ENCODE measurements at regions not wholly inside any gene's neighbourhood (a gene's known extent, or its start where the extent isn't known, plus 50 kb on each side); places are given as distances from the start of the nearest gene placed in this dataset.
"Not testable (repeated sequence)": the region's sequence is repeated elsewhere in the genome, so short reads cannot be mapped to it uniquely, and the experiment has no call there.

DNA sequence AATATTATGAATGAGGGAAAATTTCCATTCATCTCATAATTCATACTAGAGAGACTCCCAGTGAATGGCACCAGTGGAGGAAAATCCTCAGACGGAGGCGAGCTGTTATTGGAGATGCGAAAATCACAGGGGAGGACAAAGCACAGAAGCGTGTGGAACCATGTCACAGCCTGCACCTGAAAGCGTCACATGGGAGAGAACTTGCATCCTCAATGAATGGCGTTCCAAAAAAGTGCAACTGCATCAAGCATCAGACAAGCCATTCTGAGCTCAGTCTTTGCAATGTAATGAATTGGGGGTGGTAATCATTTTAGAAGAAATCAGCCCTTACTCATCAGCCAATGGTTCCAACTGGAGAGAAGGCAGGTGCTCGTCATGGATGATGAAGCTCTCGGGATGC is 235.0 kb upstream of the NUPR2 start:
- H3K4me3 ChIP-seq; ATAC-seq; H3K36me3 ChIP-seq; H3K27ac ChIP-seq; intact Hi-C loops (cut with DNase I; ENCODE audit: low total_unique reads); H3K4me1 ChIP-seq; DNase-seq; H3K9me3 ChIP-seq; H3K27me3 ChIP-seq; in situ Hi-C loops (cut with MboI; ENCODE audit: low sequenced_read_pairs in 4 of 4): not testable (repeated sequence)

DNA sequence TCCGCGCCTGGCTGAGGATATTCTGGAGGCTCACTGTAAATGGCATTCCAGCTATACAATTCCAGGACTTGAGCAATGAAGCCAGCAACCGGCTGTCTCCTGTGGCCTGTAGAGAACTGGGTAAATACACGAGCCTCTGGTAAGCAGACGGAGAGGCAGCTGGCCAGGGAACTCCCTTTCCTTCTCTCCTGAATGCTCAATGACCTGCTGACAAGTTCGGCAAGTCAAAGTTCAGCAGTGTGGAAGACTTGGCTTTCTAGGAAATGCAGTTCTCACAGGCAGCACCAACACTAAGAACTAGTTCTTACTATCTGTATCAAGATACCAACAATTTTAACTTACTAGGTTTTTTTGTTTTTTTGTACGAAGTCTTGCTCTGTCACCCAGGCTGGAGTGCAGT is 232.1 kb upstream of the NUPR2 start:
- H3K27me3 ChIP-seq; ATAC-seq; H3K9me3 ChIP-seq; DNase-seq; H3K4me3 ChIP-seq; in situ Hi-C loops (cut with MboI; ENCODE audit: low sequenced_read_pairs in 4 of 4); H3K27ac ChIP-seq; intact Hi-C loops (cut with DNase I; ENCODE audit: low total_unique reads); H3K36me3 ChIP-seq; H3K4me1 ChIP-seq: not testable (repeated sequence)

DNA sequence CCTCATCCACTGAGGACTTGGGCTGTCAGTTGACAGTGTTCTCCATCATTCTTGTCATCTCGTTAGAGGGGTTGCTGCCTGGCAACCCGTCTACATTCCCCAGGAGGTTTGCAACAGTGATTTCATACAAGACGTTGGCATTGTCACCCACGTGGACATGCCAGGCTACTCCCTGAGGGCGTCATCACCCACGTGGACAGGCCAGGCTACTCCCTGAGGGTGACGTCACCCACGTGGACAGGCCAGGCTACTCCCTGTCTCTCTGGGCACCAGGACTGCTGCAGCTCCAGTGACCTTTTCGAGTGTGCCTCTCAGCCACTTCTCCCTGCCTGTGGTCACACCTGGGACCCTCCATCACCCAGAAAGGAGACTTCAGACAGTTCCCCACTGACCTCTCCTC is 212.1 kb upstream of the NUPR2 start:
- H3K4me3 ChIP-seq; H3K27me3 ChIP-seq; intact Hi-C loops (cut with DNase I; ENCODE audit: low total_unique reads); H3K4me1 ChIP-seq; ATAC-seq; H3K36me3 ChIP-seq; in situ Hi-C loops (cut with MboI; ENCODE audit: low sequenced_read_pairs in 4 of 4); DNase-seq; H3K9me3 ChIP-seq; H3K27ac ChIP-seq: not testable (repeated sequence)

DNA sequence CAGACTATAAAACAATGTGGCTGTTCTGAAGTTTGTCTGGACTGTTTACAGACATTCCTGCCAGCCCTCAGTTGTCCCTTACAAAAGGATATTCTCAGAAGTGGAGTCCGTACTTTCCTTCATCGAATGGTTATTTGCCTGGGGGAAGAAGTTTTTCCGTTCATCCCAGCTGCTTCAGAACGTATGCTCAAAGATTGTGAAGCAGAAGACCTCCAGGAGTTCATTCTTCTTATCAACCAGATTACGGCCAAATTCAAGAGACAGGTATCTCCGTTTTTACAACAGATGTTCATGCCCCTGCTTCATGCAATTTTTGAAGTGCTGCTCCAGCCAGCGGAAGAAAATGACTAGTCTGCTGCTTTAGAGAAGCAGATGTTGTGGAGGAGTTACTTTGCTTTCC is 174.3 kb upstream of the NUPR2 start:
- H3K9me3 ChIP-seq, result no peaks in the 10 kb centered on the region

DNA sequence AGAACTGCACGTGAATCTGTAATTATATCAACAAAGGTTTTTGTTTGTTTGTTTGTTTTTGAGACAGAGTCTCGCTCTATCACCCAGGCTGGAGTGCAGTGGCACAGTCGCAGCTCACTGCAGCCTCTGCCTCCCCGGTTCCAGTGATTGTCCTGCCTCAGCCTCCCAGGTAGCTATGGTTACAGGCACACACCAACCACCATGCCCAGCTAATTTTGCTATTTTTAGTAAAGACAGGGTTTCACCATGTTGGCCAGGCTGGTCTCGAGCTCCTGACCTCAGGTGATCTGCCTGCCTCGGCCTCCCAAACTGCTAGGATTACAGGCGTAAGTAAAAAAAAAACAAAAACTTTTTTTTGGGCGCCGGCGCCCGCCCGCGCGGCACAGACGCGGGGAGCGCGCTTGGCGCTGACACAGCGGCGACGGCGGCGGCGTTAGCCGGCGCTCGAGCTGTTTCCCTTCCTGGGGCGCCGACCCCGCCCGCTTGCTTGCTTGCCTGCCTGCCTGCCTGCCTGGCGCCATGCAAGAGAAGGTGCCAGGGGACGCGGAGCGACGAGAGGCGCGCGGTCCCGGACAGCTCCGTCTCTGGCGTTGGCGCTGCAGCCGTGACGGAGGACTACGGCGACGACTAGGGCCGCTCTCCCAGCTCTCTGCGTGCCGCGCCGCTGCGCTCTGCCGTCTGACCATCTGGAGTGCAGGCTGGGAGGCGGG is 171.4 kb upstream of the NUPR2 start:
- Histone ChIP-seq H3K27me3 (no peaks in the 10 kb centered on the region), H3K36me3 (no peaks in the 10 kb centered on the region), H3K9me3 (no peaks in the 10 kb centered on the region), H3K4me3 (peak overlapping the region; percentile 37 to 53 (median 49)), H3K4me1 (no peaks in the 10 kb centered on the region), H3K27ac (peak overlapping the region in 1 of 4 donors; percentile 25)
- peak in 1 of 2 donors; percentile 17 for DNase-seq
- TF ChIP-seq POLR2A (IDR thresholded peaks at IDR 0.05), result no peak
- TF ChIP-seq, protein P1, sequence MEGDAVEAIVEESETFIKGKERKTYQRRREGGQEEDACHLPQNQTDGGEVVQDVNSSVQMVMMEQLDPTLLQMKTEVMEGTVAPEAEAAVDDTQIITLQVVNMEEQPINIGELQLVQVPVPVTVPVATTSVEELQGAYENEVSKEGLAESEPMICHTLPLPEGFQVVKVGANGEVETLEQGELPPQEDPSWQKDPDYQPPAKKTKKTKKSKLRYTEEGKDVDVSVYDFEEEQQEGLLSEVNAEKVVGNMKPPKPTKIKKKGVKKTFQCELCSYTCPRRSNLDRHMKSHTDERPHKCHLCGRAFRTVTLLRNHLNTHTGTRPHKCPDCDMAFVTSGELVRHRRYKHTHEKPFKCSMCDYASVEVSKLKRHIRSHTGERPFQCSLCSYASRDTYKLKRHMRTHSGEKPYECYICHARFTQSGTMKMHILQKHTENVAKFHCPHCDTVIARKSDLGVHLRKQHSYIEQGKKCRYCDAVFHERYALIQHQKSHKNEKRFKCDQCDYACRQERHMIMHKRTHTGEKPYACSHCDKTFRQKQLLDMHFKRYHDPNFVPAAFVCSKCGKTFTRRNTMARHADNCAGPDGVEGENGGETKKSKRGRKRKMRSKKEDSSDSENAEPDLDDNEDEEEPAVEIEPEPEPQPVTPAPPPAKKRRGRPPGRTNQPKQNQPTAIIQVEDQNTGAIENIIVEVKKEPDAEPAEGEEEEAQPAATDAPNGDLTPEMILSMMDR (IDR thresholded peaks at IDR 0.05 in 4 of 5, conservative IDR thresholded peaks at IDR 0.05 in 1 of 5), result no peak
- peak; percentile 47 to 51 for ATAC-seq
- intact Hi-C loops (cut with DNase I; ENCODE audit: low total_unique reads), result no loop called here
- in situ Hi-C loops (cut with MboI; ENCODE audit: low sequenced_read_pairs in 4 of 4), result no loop called here

More for the DNA sequence above, 174.3 kb upstream of the NUPR2 start:
- Histone ChIP-seq H3K27ac (no peak overlapping the region), H3K4me3 (no peak overlapping the region), H3K27me3 (no peaks in the 10 kb centered on the region), H3K4me1 (no peaks in the 10 kb centered on the region), H3K36me3 (no peaks in the 10 kb centered on the region)
- TF ChIP-seq, protein P1 (IDR thresholded peaks at IDR 0.05 in 4 of 5, conservative IDR thresholded peaks at IDR 0.05 in 1 of 5), result no peak
- no peak for TF ChIP-seq POLR2A (IDR thresholded peaks at IDR 0.05)
- DNase-seq, result no peak
- in situ Hi-C loops (cut with MboI; ENCODE audit: low sequenced_read_pairs in 4 of 4) (no loop called here), intact Hi-C loops (cut with DNase I; ENCODE audit: low total_unique reads) (no loop called here)
- no peak for ATAC-seq

DNA sequence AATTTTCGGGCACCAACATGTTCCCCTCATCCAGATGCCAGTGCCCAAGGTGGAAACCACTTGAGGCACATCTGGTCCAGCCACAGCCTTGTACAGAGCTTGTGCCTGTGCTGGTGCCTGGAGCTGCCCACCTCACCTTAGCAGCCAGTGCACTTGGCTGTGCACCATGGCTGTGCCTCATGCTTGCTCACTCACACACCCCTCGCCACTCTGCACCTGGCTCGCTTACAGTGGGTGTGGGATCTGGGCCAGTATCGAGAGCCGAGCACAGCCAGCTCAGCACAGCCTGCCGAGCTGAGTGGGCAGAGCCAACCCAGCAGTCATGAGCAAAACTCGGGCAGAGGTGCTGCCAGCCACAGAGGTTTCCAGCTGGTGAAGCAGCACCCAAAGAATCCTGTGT is 139.9 kb upstream of the NUPR2 start:
- H3K27me3 ChIP-seq, result no peaks in the 10 kb centered on the region
- in situ Hi-C loops (cut with MboI; ENCODE audit: low sequenced_read_pairs in 4 of 4) (no loop called here), intact Hi-C loops (cut with DNase I; ENCODE audit: low total_unique reads) (no loop called here)
- no peak overlapping the region for H3K4me3 ChIP-seq
- ATAC-seq (no peak), DNase-seq (no peak)
- H3K27ac ChIP-seq, result no peak overlapping the region
- no peaks in the 10 kb centered on the region for H3K4me1 ChIP-seq
- H3K9me3 ChIP-seq, result no peaks in the 10 kb centered on the region
- H3K36me3 ChIP-seq, result no peaks in the 10 kb centered on the region
- no peak for TF ChIP-seq POLR2A (IDR thresholded peaks at IDR 0.05)
- TF ChIP-seq, protein P1 (IDR thresholded peaks at IDR 0.05 in 4 of 5, conservative IDR thresholded peaks at IDR 0.05 in 1 of 5), result no peak
